Medulla oblongata (tissue), 1 donor: ENCODE measurements at regions not wholly inside any gene's neighbourhood (a gene's known extent, or its start where the extent isn't known, plus 50 kb on each side); places are given as distances from the start of the nearest gene placed in this dataset.
A peak's percentile ranks its signal among the peaks of the same experiment; 100 is the strongest.

Experiments used
- DNase-seq: peaks from one replicate; pipeline ENCODE4 v3.0.0-alpha.2; 2015; ENCODE audit errors: extremely low spot score

DNA sequence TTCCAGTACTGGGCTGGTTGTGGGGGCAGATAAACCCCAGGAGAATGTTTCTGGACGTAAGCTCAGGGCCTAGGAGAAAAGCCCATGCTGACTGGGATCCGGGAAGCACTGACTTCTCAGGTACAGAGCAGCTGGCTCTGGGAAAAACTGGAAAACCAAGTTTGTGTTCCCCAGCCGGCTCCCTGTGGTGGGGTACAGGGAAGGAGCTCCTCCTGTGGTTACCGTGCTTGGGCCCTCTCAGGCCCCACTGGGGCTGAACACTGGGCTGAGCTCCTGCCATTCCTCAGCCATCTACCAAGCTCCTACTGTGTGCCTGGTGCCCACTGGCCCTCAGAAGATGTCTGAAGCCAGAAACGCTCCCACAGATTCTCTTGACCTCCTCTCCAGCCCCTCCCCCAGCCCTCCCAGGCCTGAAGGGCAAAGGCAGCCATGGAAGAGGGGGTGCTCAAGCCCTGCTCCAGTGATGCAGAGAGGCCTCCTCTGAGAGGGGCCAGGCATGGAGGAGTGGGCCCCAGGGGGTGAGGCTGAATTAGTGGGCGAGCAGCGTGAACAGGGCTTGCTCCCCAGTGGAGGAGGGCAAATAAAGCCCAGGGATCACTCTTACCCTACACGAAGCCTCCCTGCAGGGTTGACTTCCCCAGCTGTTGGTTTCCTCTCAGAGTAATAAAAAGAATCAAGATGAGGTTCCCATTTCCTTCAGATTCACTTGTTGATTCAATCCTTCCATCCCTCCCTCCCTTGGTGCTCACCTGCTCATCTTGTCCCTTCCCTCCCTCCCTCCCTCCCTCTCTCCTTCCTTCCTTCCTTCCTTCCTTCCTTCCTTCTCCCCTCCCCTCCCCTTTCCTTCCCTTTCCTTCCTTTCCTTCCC lies 100.0 kb downstream of the VEGFA start:
- no peak for DNase-seq

DNA sequence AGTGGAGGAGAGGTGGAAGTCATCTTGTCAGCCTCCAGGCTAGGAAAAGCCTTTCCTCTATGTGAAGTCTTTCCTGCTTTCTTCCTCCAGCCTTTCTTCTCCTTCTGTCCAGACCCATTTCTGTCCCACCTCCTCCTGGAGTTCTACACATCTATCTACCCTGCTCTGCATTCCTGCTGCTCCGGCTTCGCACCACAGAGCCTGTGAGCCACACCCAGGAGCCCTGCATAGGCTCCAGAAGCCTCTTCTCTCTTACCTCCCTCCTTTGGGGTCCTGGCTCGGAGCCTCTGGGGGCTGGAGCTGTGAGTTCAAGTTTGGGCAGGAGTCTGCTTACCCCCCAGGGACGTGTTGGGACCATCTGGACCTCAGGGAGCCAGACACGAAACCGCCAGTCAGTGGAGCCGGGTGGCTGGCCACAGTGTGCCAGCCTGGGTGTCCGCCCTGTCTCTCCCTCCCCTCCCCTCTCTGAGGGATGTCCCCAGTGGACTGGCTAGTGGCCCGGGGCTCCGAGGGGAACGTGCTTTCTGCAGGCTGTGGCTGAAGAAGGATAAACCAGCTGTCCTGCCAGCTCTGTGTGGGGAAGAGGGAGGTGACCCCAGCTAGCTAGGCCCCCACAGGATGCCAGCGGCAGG lies 99.2 kb downstream of the VEGFA start:
- DNase-seq: peak; percentile 17

DNA sequence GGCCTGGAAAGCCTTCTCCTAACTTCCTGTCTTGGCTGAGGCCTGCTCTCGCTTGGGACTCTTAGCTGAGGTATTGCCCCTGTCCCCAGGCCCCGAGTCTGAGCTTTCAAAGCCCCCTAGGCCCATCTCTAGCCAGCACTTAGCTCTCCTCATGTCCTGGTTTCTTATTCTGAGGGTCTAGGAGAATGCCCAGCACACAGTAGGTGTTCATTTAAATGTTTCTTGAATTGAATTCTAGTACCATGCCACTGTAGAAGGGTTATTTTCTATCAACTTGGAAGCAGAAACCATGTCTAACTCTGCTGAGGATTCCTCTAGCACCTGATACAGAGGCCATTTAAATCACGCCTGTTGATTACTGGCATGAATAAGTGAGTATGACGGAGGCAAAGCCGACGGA lies 98.5 kb downstream of the VEGFA start:
- DNase-seq: no peak

DNA sequence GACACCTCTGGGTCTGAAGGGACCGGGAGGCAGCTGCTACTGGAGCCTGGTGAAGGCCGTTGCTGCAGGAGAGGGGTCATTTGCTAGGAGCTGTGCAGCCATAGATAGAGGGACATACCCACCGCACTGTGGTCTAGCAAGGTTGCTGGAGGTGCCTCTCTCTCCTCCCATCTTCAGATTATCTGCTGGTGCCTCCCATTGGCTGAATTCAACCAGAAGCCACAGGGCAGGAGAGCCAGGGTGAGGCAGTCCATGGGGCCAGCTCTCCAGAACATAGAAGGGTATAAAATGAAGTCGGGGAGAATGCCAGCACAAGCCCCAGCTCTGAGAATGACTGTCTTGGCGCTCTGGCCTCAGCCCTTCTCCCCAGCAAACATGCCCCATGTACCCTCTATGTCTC lies 98.0 kb downstream of the VEGFA start:
- no peak for DNase-seq

DNA sequence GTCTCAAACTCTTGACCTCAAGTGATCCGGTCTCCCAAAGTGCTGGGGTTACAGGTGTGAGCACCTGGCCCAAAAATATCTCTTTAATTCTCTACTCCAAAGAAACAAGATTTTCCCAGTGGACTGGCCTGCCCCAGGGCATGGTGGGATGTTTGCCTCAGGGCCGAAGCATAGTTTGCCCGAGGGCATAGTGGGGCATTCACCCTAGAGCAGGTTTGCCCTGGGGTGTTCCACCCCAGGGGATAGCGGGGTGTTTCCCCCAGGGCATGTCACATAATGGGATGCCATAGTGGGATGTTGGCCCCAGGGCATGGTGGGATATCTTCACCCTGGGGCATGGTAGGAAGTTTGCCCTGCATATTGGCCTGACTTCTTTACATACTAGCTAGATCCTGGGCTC lies 97.2 kb downstream of the VEGFA start:
- DNase-seq: no peak

DNA sequence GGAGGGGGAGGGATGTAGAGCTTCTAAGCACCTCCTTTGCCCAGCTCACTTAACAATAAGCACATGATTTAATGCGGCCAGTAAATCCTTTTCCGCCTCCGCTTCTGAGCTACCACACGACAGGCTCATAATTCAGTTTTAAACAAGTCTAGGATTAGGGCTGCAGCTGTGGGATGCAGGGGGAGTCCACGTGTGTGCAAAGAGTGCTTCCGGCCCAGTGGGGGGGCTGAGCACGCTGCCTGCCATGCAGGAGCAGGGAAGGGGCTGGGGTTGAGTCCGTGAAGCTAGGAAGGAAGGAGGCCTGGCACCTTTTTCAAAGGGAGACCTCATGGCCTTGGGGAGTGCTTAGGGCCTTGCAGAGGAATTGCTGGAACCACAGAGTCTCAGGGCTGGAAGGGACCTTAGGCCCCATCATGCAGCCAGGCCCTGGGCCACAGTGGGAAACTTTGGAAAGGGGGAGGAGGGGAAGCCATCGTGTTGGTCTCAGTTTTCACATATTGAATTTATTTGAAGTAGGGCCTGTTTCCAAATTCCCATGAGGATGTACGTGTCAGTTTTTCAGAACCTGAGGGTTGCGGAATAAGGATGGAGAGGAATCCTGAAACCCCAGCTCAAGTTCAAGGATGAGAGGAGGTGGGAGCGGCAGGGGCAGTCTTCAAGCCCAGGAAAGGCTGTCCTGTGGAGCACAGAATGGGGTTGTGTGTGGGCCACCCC lies 96.1 kb downstream of the VEGFA start:
- DNase-seq: no peak

DNA sequence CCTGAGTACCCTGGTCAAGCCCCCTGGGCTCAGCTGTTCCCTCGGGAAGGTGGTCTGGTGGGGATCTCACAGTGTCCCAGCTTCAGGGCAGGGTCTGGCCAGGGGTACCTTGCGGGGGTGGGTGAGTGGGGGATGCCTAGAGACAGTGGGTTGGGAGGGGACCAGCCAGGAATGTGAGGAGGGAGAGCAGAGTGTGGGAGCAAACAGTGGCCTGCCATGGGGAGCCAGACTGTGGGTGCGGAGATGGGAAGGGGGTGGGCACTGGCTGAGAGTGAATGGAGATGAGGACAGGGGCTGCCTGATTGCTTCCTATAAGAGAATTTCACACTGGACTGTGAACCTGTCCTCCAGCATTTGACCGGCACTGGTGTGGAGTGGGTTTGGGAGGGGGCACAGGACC lies 95.1 kb downstream of the VEGFA start:
- no peak for DNase-seq

DNA sequence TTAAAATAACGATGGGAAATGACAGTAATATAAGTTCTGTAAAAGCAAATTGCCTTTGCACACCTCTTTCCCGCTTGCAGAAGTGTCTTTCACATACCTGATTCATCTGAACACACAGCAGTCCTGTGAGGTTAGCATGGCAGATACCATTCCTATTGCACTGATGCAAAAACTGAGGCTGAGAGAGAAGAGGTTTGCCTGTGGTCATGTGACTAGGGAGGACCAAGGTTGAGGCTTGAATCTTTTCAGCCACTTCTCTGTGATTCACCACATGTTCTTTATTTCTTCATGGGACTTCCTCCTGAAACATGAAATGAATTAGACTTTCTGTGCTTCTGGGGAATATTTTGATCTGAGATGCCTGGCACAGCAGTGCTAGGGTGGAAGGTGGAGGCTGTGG lies 92.9 kb downstream of the VEGFA start:
- no peak for DNase-seq

DNA sequence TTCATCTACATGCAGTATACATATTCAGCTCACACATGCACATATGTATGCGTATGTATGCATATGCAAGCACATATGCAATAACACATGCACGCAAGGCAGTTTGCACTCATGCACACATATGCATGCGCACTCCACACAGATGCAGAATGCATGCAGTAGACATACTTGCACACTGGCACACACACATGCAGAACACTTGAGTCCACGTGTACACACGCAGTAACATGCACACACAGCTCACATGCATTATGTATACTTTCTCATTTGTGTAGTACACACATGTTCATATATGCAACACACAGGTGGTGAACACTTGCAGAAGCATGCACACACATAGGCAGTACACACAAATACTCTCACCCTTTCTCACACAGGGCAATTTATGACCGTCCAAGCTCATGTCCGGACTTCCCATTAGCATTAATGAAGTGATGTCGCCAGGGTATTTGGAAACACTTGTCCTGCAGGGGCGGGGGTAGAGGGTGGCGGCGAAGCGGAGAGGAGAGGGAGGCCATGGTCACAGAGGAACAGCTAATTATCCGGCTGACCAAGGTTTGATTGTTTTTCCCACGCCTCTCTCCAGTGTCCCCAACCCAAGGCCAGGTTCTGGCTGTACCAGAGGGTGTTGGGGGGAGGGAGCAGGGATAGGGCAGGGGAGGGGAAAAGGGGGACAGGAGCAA lies 91.3 kb downstream of the VEGFA start:
- no peak for DNase-seq

DNA sequence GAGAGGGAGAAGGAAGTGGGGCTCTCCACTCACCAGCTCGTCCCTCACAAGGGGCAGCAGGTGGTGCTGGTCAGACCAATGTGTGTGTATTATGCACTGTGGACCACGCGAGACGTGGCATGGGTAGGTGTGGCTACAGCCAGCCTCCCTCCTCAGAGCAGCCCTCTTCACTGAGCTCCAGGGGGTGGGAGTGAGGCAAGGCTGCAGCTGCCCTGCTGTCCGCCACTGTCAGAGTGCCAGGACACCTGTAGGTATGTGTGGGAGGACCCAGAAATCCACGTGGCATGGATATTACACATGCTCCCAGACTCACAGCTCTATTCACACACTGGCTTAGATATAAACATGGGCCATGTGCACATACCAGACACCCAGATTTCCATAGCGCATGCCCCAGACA lies 90.3 kb downstream of the VEGFA start:
- DNase-seq: no peak

DNA sequence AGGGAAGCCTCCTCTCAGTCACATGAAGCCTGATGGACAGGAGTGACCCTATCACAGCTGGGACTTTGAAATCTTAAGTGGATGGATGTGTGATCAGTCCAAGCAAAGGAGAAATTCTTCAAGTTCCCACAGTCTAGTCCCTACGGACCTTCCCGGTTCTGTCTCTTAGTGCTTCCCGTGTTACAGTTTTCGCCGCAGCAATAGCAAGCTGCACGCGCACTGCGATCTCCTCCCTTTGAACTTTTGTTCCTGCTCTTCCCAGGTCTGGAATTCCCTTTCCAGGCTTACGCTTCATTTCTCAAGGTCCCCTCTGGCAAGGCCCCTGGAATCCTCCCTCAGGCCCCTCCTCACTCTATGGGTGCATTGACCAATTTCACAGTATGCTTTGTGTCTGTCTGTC lies 89.2 kb downstream of the VEGFA start:
- DNase-seq: no peak

DNA sequence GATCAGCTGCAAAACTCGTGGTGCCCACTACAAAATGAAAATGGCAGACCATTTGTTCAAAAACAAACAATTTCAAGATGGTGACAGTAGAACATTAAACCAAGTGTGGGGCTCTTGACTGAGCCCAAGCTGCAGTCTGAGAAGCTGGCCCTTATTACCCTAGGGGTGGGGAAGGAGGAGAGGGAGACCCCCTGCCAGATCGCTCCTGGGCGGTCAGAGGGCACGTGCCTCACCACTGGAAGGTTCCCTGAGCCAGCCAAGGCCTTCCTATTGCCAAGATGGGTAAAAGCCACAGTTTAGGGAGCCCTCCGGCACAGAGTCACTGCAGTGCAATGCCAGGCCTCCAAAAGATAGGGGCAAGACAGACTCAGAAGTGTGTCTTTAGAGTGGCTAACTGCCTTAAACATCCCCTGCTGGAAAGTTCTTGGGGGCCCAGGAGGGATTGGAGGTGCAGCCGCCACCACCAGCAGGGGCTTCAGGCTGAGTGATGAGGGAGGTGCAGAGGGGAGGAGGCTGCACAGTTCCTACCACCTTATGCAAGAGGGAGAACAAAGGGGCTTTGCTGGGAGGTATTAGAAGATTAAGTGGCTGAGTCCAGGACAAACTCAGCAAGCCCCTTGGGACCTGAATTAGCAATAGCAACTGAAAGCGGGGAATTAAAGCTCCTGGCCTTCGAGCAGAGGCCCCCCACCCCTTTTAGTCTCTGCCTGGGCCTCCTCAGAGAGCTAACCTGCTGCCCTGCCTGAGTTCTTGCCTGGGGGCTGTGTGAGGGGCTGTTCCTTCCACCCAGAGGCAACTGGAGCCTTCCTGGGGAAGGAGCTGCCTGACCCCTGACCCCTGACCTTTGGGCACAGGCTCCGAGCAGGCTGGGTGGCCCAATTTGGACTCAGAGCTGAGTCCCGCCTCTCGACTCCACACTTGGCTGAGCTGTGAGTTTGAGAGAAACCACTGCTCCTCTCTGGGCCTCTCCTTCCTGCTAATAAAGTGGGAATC lies 88.4 kb downstream of the VEGFA start:
- DNase-seq: no peak

DNA sequence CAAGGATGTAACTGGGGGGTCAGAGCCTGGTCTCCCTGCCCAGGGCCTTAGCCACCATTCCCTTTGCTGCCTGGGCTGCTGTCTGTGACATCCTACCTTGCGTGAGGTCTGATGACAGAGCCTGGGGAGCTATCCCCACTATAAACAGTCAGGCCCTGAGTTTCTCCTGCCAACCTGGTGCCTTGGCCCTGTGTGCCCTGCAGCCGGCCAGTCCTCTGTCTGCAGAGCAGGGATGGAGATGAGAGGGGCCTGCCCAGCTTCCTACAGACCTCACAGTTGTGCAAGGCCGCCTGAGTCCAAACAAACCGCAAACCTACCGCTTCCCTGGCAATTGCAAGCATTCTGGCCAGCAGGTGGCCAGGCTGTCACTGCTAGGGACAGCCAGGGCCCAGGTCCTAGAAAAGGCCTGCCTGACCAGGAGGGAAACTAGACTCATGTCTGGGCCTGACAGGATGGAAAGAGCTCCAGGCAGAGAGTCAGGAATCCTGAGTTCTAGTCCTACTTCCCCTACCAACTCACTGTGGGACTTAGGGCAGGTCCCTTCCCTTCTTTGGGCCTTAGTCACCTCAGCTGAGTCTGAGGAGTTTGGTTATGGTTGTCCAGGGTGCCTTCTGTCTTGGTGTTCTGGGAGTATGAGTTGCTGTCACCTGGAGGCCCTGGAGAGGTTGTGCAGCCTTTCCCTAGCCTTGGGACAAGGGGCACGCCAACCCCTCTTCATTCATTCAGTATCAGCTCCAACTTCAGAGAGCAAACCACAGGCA lies 86.2 kb downstream of the VEGFA start:
- DNase-seq: no peak

DNA sequence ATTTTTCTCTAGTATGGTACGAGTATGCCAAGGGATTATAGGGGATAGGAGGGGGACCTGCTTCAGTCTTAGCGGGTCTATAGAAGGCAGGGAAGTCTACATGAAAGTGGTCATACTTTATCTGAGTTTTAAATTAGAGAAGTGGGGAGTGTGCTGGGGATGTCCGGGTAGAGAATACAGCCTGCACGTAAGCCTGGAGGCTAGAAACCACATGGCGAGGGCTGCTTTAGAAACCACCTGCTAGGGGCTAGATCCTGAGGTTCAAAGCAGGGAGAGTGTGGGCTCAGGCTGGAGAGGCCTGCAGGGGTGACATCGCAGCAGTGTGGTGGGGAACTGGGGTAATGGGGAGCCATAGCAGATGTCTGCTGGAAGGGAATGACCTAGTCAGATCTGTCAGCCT lies 85.2 kb downstream of the VEGFA start:
- no peak for DNase-seq

DNA sequence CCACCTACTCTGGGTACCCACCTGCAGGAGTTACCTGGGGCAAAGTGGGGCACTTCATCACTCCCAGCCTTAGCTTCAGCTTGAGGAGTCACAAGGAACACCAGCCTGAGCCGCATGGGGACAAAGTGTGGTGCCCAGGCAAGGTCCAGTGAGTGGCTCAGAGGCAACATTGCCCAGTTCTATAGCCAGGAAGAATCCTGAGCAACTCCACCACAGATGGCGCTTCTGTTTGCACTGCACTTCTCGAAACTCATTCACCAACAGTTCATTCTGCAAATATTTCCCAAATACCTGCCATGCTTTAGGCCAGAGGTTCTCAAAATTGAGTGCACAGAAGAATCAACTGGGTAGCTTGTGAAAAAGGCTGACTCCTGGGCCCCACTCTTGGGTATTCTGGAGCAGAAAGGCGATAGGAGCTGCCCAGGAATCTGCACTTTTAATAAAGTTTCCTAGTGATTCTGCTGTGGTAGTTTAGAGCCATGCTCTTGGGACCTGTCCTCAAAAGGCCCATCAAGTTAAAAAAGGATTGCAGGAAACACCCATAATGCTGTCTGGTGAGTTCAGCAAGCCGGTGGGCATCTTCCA lies 83.1 kb downstream of the VEGFA start:
- DNase-seq: no peak

DNA sequence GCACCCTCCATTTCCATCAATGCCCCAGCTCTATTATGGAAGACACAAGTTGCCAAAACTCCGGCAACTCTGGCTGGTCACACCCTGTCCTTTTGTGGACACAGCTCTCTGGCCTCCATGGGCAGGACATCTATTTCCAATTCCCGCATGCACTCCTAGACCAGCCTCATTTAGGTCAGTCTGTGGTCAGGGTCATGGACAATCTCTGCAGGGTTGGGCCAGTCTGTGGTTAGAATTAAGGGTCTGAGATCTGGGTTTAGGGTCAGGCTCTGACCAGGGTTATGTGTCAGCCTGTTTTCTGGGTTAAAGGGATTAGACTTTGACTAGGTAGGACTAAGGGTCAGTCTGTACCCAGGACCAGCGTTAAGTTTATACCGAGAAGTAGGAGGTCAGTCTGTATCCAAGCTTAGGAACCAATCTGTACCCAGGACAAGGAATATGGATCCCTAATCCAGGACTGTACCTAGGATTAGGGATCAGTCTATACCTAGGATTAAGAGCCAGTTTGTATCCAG lies 82.4 kb downstream of the VEGFA start:
- DNase-seq: no peak

DNA sequence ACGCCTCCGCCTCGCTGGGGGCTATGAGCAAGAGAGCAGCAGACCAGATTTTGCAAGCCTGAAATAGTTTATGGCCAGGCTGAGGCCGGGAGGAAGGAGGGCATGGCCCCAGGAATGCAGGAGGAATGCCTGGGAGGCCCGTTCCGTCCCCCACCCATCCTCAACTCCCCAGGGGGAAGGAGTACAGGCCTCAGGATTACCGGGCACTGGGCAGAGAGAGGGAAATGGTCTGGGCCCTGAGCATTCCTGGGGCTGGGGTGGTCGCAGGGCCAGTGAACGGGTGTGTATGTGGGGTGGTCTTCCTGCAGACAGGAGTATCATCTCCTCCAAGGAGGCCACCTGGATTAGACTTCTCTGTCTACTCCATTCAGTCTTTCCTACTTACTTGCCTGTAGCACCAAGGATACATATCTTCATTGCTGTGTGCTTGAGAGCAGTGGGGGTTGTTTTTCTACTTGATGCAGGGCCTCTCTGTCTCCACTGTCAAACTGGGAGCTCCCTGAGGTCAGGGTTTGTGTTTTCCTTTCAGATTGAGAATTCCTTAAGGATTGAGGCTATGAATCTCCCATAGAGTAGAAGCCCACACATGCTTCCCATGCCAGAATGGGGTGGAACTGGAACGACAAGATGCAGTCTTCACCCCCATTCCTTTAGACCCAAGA lies 81.3 kb downstream of the VEGFA start:
- DNase-seq: no peak

DNA sequence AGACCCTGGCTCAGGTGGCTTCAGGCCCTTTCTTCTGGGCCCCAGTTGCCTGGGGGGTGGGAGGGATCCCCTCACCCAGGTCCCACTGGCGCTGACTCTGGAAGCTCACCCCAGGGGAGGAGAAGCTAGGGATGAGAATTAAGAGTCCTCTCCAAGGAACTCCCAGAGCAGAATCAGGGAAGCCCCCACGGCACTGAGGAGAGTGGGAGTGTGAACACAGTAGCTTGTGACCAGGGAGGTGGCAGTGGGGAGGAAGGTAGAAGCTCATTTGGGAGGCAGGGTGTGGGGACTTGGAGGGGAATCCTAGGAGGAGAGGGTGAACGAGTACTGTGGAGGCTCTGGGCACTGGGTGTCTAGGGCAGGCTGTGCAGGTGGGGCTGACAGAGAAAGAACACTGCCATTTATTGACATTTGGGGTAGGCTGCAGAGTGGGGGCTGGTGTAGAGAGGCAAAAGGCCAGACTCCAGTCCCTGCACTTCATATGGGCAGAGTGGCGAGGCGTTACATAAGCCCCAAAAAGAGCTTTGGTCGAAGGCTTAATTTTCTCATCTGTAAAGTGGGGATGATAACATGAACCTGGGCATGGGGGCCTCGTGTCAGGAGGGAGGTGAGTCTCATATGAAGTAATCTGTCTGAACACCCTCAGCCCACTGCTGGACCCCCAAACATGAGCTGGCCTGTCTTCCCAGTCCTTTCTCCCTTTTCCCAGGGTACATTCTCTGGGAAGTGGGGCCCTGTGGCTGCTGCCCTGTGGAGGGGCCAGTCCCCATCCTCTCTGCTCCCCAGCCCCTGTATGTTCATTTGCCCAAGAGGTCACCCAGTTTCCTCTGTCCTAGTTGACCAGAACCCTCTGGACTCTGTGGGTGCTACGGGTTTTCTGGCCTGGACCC lies 80.5 kb downstream of the VEGFA start:
- no peak for DNase-seq
